MM.1S (cell line): ENCODE measurements at regions not wholly inside any gene's neighbourhood (a gene's known extent, or its start where the extent isn't known, plus 50 kb on each side); places are given as distances from the start of the nearest gene placed in this dataset.

Experiments
- DNase-seq: peaks from one replicate; pipeline ENCODE4 v3.0.0-alpha.2; 2015
- H2AFZ ChIP-seq: fragments of 300-600 bp; sonication (generic); 2 replicates; pipeline ENCODE4 v1.6.0; 2016; ENCODE audit warnings: antibody characterized with exemption, low read length
- H3F3A ChIP-seq: fragments of 300-600 bp; sonication (generic); 2 replicates; pipeline ENCODE4 v1.6.1; 2016; ENCODE audit warnings: mild to moderate bottlenecking, antibody characterized with exemption, low read length, moderate library complexity, mixed read lengths; ENCODE audit not compliant: insufficient read depth
- H3K27ac ChIP-seq: fragments of 300-600 bp; sonication (generic); 2 replicates; pipeline ENCODE4 v1.5.1; 2016; ENCODE audit warnings: mild to moderate bottlenecking, low read length
- H3K27me3 ChIP-seq: fragments of 300-600 bp; sonication (generic); replicated peaks from 2 replicates; pipeline ENCODE4 v1.6.0; 2016; ENCODE audit warnings: low read length; ENCODE audit not compliant: insufficient read depth
- H3K36me3 ChIP-seq: fragments of 300-600 bp; sonication (generic); replicated peaks from 2 replicates; pipeline ENCODE4 v1.6.1; 2016; ENCODE audit warnings: mild to moderate bottlenecking, low read length, mixed read lengths; ENCODE audit not compliant: insufficient read depth
- H3K4me1 ChIP-seq: fragments of 300-600 bp; sonication (generic); 2 replicates; pipeline ENCODE4 v1.6.1; 2016; ENCODE audit warnings: low read length, mixed read lengths
- H3K4me2 ChIP-seq: fragments of 300-600 bp; sonication (generic); 2 replicates; pipeline ENCODE4 v1.6.0; 2016; ENCODE audit warnings: low read depth, low read length
- H3K4me3 ChIP-seq: fragments of 300-600 bp; sonication (generic); 2 replicates; pipeline ENCODE4 v1.5.1; 2016; ENCODE audit warnings: low read length, mixed read lengths
- H3K79me2 ChIP-seq: fragments of 300-600 bp; sonication (generic); 2 replicates; pipeline ENCODE4 v1.6.1; 2016; ENCODE audit warnings: mixed run types, low read length, mixed read lengths
- H3K9ac ChIP-seq: fragments of 300-600 bp; sonication (generic); 2 replicates; pipeline ENCODE4 v1.6.1; 2016; ENCODE audit warnings: low read length, mixed read lengths
- H3K9me2 ChIP-seq: fragments of 300-600 bp; sonication (generic); replicated peaks from 2 replicates; pipeline ENCODE4 v1.6.1; 2016; ENCODE audit warnings: mild to moderate bottlenecking, low read length, mixed read lengths; ENCODE audit not compliant: insufficient read depth
- H3K9me3 ChIP-seq: fragments of 300-600 bp; sonication (generic); replicated peaks from 2 replicates; pipeline ENCODE4 v1.6.1; 2016; ENCODE audit warnings: mild to moderate bottlenecking, low read length, mixed read lengths; ENCODE audit not compliant: insufficient read depth
- H4K20me1 ChIP-seq: fragments of 300-600 bp; sonication (generic); 2 replicates; pipeline ENCODE4 v1.6.1; 2016; ENCODE audit warnings: mild to moderate bottlenecking, low read length, moderate library complexity, mixed read lengths; ENCODE audit not compliant: insufficient read depth
- EZH2 ChIP-seq: fragments of 300-600 bp; sonication (generic); optimal IDR thresholded peaks from 2 replicates; pipeline ENCODE3; 2017; ENCODE audit warnings: low read depth, mild to moderate bottlenecking, antibody characterized with exemption, low read length, mixed read lengths
- EZH2phosphoT487 ChIP-seq: fragments of 300-600 bp; sonication (generic); IDR thresholded peaks from 2 replicates; pipeline ENCODE4 v1.6.1; 2018; ENCODE audit warnings: antibody characterized with exemption, low read length
- TF ChIP-seq, protein P1 (sequence below): fragments of 300-600 bp; sonication (generic); IDR thresholded peaks from 2 replicates; pipeline ENCODE4 v1.5.1; 2016; ENCODE audit warnings: antibody characterized with exemption, low read length, mixed read lengths

DNA sequence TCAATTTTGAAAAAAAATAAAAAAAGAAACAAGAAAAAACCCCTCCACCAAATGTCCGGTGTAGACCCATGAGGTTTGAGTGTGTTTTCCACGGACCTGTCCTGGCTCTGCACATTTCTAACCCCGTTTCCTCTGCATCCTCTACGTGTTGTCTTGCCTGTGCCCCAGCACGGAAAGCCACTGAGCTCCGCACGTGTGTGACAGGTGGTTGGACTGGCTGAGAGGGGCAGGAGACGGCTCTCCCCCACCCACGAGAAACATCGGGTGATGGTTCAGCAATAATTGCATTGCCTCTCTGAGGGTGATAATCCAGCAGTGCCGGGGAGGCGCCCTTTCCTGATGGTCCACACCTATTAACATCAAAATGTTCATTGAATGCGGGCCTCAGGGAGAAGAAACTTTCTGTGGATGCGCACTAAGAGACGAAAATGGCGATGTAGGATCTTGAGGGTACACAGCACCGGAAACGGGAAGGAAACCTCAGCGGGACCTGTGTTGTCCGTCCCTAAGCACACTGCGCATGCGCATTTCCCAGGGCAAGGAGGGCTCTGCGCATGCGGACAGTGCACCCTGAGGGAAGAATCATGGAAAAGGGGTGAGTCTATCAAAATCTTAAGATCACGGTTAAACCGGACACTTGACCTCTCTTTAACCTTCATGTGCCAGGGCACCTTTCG, 470.1 kb upstream of the ADARB2 start:
- Histone ChIP-seq H3K79me2 (no peaks in the 10 kb centered on the region), H3K27me3 (no peaks in the 10 kb centered on the region), H3K4me1 (no peaks in the 10 kb centered on the region), H3K36me3 (no peaks in the 10 kb centered on the region), H3K27ac (no peak overlapping the region), H3K9me3 (no peaks in the 10 kb centered on the region), H3K9me2 (no peaks in the 10 kb centered on the region), H3K4me3 (no peak overlapping the region), H2AFZ (no peak overlapping the region), H3K9ac (no peak overlapping the region), H3K4me2 (no peak overlapping the region), H4K20me1 (no peaks in the 10 kb centered on the region), H3F3A (no peaks in the 10 kb centered on the region)
- TF ChIP-seq EZH2: no peak
- TF ChIP-seq, protein P1, sequence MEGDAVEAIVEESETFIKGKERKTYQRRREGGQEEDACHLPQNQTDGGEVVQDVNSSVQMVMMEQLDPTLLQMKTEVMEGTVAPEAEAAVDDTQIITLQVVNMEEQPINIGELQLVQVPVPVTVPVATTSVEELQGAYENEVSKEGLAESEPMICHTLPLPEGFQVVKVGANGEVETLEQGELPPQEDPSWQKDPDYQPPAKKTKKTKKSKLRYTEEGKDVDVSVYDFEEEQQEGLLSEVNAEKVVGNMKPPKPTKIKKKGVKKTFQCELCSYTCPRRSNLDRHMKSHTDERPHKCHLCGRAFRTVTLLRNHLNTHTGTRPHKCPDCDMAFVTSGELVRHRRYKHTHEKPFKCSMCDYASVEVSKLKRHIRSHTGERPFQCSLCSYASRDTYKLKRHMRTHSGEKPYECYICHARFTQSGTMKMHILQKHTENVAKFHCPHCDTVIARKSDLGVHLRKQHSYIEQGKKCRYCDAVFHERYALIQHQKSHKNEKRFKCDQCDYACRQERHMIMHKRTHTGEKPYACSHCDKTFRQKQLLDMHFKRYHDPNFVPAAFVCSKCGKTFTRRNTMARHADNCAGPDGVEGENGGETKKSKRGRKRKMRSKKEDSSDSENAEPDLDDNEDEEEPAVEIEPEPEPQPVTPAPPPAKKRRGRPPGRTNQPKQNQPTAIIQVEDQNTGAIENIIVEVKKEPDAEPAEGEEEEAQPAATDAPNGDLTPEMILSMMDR: no peak
- no peak for TF ChIP-seq EZH2phosphoT487
- no peak for DNase-seq

DNA sequence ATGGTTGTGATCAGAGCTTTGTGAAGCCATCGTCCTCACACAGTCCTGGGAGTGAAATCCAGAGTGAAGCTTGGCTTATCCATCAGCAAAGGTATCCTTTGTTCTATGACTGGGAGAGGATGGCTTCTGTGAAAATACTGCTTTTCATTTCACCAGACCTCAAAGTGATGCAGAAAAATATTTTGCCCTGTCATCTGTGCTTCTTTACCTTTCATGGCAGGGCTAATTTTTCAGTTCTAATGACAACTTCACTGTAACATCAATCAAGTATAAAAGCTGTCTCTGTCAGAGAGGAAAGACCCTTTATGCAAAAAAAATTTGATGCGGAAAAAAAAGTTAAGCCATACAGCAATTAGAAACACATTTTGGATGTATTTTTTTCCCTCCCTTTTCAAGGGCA, 468.1 kb upstream of the ADARB2 start:
- Histone ChIP-seq H3K27ac (no peak overlapping the region), H3K4me3 (no peak overlapping the region), H3K79me2 (no peaks in the 10 kb centered on the region), H3K9me2 (no peaks in the 10 kb centered on the region), H3K9ac (no peak overlapping the region), H3K27me3 (no peaks in the 10 kb centered on the region), H3K36me3 (no peaks in the 10 kb centered on the region), H3K4me1 (no peaks in the 10 kb centered on the region), H3K9me3 (no peaks in the 10 kb centered on the region), H3K4me2 (no peak overlapping the region), H2AFZ (no peak overlapping the region), H3F3A (no peaks in the 10 kb centered on the region), H4K20me1 (no peaks in the 10 kb centered on the region)
- DNase-seq: no peak
- TF ChIP-seq EZH2phosphoT487: no peak
- no peak for TF ChIP-seq EZH2
- TF ChIP-seq, protein P1: no peak

DNA sequence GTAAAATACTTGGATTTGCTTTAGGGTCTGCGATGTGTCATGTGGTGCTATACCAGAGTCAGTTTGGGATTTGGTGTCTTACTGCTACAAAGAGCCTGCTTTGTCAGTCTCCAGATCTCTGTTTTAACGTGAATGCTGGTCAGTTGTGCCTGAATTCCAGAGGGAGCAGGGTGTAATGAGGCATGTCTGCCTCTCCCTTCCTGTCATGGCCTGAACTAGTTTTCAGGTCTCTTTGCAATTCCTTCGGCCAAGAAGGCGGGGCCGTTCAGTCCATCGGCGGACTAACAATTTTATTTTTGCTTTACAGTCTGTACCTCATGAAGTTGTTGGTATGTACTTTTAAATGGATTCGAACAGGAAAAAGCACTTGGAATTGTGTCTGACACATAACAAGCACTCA, 465.1 kb upstream of the ADARB2 start:
- H3K9ac ChIP-seq: no peak overlapping the region
- no peaks in the 10 kb centered on the region for H3K36me3 ChIP-seq
- H3K4me3 ChIP-seq: no peak overlapping the region
- TF ChIP-seq EZH2: no peak
- TF ChIP-seq, protein P1: no peak
- TF ChIP-seq EZH2phosphoT487: no peak
- no peaks in the 10 kb centered on the region for H3F3A ChIP-seq
- no peak for DNase-seq
- H3K27ac ChIP-seq: no peak overlapping the region
- no peaks in the 10 kb centered on the region for H3K27me3 ChIP-seq
- no peaks in the 10 kb centered on the region for H3K9me2 ChIP-seq
- no peaks in the 10 kb centered on the region for H3K79me2 ChIP-seq
- H3K4me2 ChIP-seq: no peak overlapping the region
- no peaks in the 10 kb centered on the region for H3K4me1 ChIP-seq
- no peaks in the 10 kb centered on the region for H3K9me3 ChIP-seq
- no peak overlapping the region for H2AFZ ChIP-seq
- H4K20me1 ChIP-seq: no peaks in the 10 kb centered on the region
